CD4-positive, alpha-beta T cell (primary cell): ENCODE measurements at regions not wholly inside any gene's neighbourhood (a gene's known extent, or its start where the extent isn't known, plus 50 kb on each side); places are given as distances from the start of the nearest gene placed in this dataset.

Experiments used
- ATAC-seq: fragments of 200-7000 bp; cut with Tn5 transposase; one replicate; pipeline ENCODE4 v1.10.0; 2022; ENCODE audit warnings: mild to moderate bottlenecking; ENCODE audit not compliant: poor library complexity
- CTCF ChIA-PET: fragments of 350-600 bp; sonication (Branson Sonifier 250); formaldehyde crosslinking; loops from one replicate; lab custom pipeline; 2021; ENCODE audit warnings: antibody characterized with exemption, inconsistent platforms; lab: Charles Lee
- POLR2A ChIA-PET: fragments of 350-600 bp; sonication (Branson Sonifier 250); formaldehyde crosslinking; loops from one replicate; lab custom pipeline; 2021; ENCODE audit warnings: antibody characterized with exemption, inconsistent platforms; lab: Charles Lee
- DNase-seq, 14 experiments: peaks; one replicate each; pipeline ENCODE4 v3.0.0-alpha.2; 2013 to 2020; ENCODE audit warnings: mixed read lengths in 2 of 14
- H3K27ac ChIP-seq, 2 donors: one replicate each; pipeline versions ENCODE4 v1.5.1 to v1.7.0; 2013; ENCODE audit warnings: low read length in 2 of 2, low read depth in 1 of 2, mild to moderate bottlenecking in 1 of 2
- H3K27me3 ChIP-seq, 2 experiments: 1 replicate in 1 of 2; 2 replicates in 1 of 2; pipeline versions ENCODE4 v1.6.1 to v1.7.0; 2013; ENCODE audit warnings: low read length in 2 of 2, control low read depth in 1 of 2, mild to moderate bottlenecking in 1 of 2, moderate library complexity in 1 of 2; ENCODE audit not compliant: insufficient read depth in 2 of 2, control insufficient read depth in 1 of 2
- H3K36me3 ChIP-seq: one replicate; pipeline ENCODE4 v1.6.1; 2013; ENCODE audit warnings: low read length, control low read depth; ENCODE audit not compliant: insufficient read depth
- H3K4me1 ChIP-seq: one replicate; pipeline ENCODE4 v1.6.1; 2013; ENCODE audit warnings: low read length, control low read depth; ENCODE audit not compliant: insufficient read depth
- H3K4me3 ChIP-seq: one replicate; pipeline ENCODE4 v1.5.1; 2013; ENCODE audit warnings: mild to moderate bottlenecking, low read length, moderate library complexity
- H3K9me3 ChIP-seq, 2 experiments: 1 replicate in 1 of 2; 2 replicates in 1 of 2; pipeline versions ENCODE4 v1.6.1 to v1.7.0; 2013; ENCODE audit warnings: low read length in 2 of 2, mild to moderate bottlenecking in 2 of 2, control low read depth in 1 of 2, moderate library complexity in 1 of 2; ENCODE audit not compliant: control insufficient read depth in 1 of 2, insufficient read depth in 1 of 2
- H3K27ac Mint-ChIP-seq: one replicate; pipeline ENCODE4 v1.8.0; 2020; ENCODE audit warnings: mixed read lengths
- H3K27me3 Mint-ChIP-seq: one replicate; pipeline ENCODE4 v1.8.0; 2021; ENCODE audit warnings: mixed read lengths
- H3K36me3 Mint-ChIP-seq: one replicate; pipeline ENCODE4 v1.8.0; 2021; ENCODE audit warnings: low read depth, mixed read lengths
- H3K4me1 Mint-ChIP-seq: one replicate; pipeline ENCODE4 v1.8.0; 2021; ENCODE audit warnings: low read depth, mixed read lengths
- H3K4me3 Mint-ChIP-seq: one replicate; pipeline ENCODE4 v1.8.0; 2020; ENCODE audit warnings: mild to moderate bottlenecking, mixed read lengths
- H3K9me3 Mint-ChIP-seq: one replicate; pipeline ENCODE4 v1.8.0; 2020; ENCODE audit warnings: mixed read lengths
- CTCF ChIP-seq: fragments of 200-600 bp; IDR thresholded peaks from one replicate; pipeline ENCODE4 v1.8.0; 2022; ENCODE audit warnings: antibody characterized with exemption, mild to moderate bottlenecking
- intact Hi-C, 2 experiments: fragments of 100-400 bp; cut with DNase I in 1 of 2; cut with micrococcal nuclease in 1 of 2; formaldehyde crosslinking; loops; one replicate each; pipeline versions ENCODE4 v1.15.1 to v1.9.0; 2023 to 2025; cut with DNase I, micrococcal nuclease

- no peak overlapping the region for H3K4me3 Mint-ChIP-seq
- POLR2A ChIA-PET = no interaction called here
- Histone ChIP-seq H3K4me3 (no peak overlapping the region), H3K4me1 (no peaks in the 10 kb centered on the region), H3K36me3 (no peaks in the 10 kb centered on the region), H3K27me3 (no peaks in the 10 kb centered on the region), H3K27ac (no peak overlapping the region), H3K9me3 (no peaks in the 10 kb centered on the region)
- no peaks in the 10 kb centered on the region for H3K27me3 Mint-ChIP-seq
- no peak for ATAC-seq
- H3K9me3 Mint-ChIP-seq = peaks cover 8% of the 10 kb centered on the region
- intact Hi-C loops = no loop called here
- no peak overlapping the region for H3K27ac Mint-ChIP-seq
- no peak for TF ChIP-seq CTCF
- H3K36me3 Mint-ChIP-seq = no peaks in the 10 kb centered on the region
- no peaks in the 10 kb centered on the region for H3K4me1 Mint-ChIP-seq
- DNase-seq = no peak
- CTCF ChIA-PET = no interaction called here
Measured at GRCh38 chr14:42014301-42014700, 407.6 kb downstream of the LRFN5 start.

DNA sequence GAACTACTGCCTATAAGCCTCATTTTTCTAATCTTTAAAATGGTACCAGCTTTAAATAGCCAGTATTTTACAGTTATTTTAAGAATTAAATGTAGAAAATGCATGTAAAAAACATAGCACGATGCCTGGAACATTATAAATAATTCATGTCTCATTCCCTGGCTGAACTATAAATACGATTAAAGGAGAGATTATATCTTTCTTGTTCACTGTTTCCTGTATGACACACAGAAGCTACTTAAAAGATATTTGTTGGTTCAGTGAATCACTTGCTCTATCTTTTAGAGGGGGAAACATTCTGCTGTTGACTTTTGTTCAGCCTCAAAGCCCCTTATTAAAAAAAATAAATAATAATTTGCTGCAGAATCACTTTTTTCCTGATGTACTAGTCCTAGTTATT, 406.9 kb downstream of the LRFN5 start:
- Histone ChIP-seq H3K4me3 (no peak overlapping the region), H3K9me3 (no peaks in the 10 kb centered on the region), H3K36me3 (no peaks in the 10 kb centered on the region), H3K27me3 (no peaks in the 10 kb centered on the region), H3K27ac (no peak overlapping the region), H3K4me1 (no peaks in the 10 kb centered on the region)
- ChIA-PET CTCF (no interaction called here), POLR2A (no interaction called here)
- Mint-ChIP-seq H3K27me3 (no peaks in the 10 kb centered on the region), H3K27ac (no peak overlapping the region), H3K9me3 (peaks cover 8% of the 10 kb centered on the region), H3K36me3 (no peaks in the 10 kb centered on the region), H3K4me3 (no peak overlapping the region), H3K4me1 (no peaks in the 10 kb centered on the region)
- ATAC-seq (no peak), DNase-seq (no peak)
- intact Hi-C loops = no loop called here
- no peak for TF ChIP-seq CTCF

- no peak for DNase-seq
- Histone ChIP-seq H3K4me3 (no peak overlapping the region), H3K27me3 (no peaks in the 10 kb centered on the region), H3K9me3 (no peaks in the 10 kb centered on the region), H3K36me3 (no peaks in the 10 kb centered on the region), H3K4me1 (no peaks in the 10 kb centered on the region), H3K27ac (no peak overlapping the region)
- no peak overlapping the region for H3K4me3 Mint-ChIP-seq
- no peaks in the 10 kb centered on the region for H3K36me3 Mint-ChIP-seq
- TF ChIP-seq CTCF = no peak
- ChIA-PET POLR2A (no interaction called here), CTCF (no interaction called here)
- intact Hi-C loops = no loop called here
- no peaks in the 10 kb centered on the region for H3K4me1 Mint-ChIP-seq
- no peak overlapping the region for H3K27ac Mint-ChIP-seq
- H3K9me3 Mint-ChIP-seq = peaks cover 8% of the 10 kb centered on the region
- H3K27me3 Mint-ChIP-seq = no peaks in the 10 kb centered on the region
- ATAC-seq = no peak
Measured at GRCh38 chr14:42013153-42013552, 406.5 kb downstream of the LRFN5 start.
